MM.1S (cell line): ENCODE measurements at regions not wholly inside any gene's neighbourhood (a gene's known extent, or its start where the extent isn't known, plus 50 kb on each side); places are given as distances from the start of the nearest gene placed in this dataset.

ENCODE experiments used
- DNase-seq: peaks from one replicate; pipeline ENCODE4 v3.0.0-alpha.2; 2015
- H2AFZ ChIP-seq: fragments of 300-600 bp; sonication (generic); 2 replicates; pipeline ENCODE4 v1.6.0; 2016; ENCODE audit warnings: antibody characterized with exemption, low read length
- H3F3A ChIP-seq: fragments of 300-600 bp; sonication (generic); 2 replicates; pipeline ENCODE4 v1.6.1; 2016; ENCODE audit warnings: mild to moderate bottlenecking, antibody characterized with exemption, low read length, moderate library complexity, mixed read lengths; ENCODE audit not compliant: insufficient read depth
- H3K27ac ChIP-seq: fragments of 300-600 bp; sonication (generic); 2 replicates; pipeline ENCODE4 v1.5.1; 2016; ENCODE audit warnings: mild to moderate bottlenecking, low read length
- H3K27me3 ChIP-seq: fragments of 300-600 bp; sonication (generic); replicated peaks from 2 replicates; pipeline ENCODE4 v1.6.0; 2016; ENCODE audit warnings: low read length; ENCODE audit not compliant: insufficient read depth
- H3K36me3 ChIP-seq: fragments of 300-600 bp; sonication (generic); replicated peaks from 2 replicates; pipeline ENCODE4 v1.6.1; 2016; ENCODE audit warnings: mild to moderate bottlenecking, low read length, mixed read lengths; ENCODE audit not compliant: insufficient read depth
- H3K4me1 ChIP-seq: fragments of 300-600 bp; sonication (generic); 2 replicates; pipeline ENCODE4 v1.6.1; 2016; ENCODE audit warnings: low read length, mixed read lengths
- H3K4me2 ChIP-seq: fragments of 300-600 bp; sonication (generic); 2 replicates; pipeline ENCODE4 v1.6.0; 2016; ENCODE audit warnings: low read depth, low read length
- H3K4me3 ChIP-seq: fragments of 300-600 bp; sonication (generic); 2 replicates; pipeline ENCODE4 v1.5.1; 2016; ENCODE audit warnings: low read length, mixed read lengths
- H3K79me2 ChIP-seq: fragments of 300-600 bp; sonication (generic); 2 replicates; pipeline ENCODE4 v1.6.1; 2016; ENCODE audit warnings: mixed run types, low read length, mixed read lengths
- H3K9ac ChIP-seq: fragments of 300-600 bp; sonication (generic); 2 replicates; pipeline ENCODE4 v1.6.1; 2016; ENCODE audit warnings: low read length, mixed read lengths
- H3K9me2 ChIP-seq: fragments of 300-600 bp; sonication (generic); replicated peaks from 2 replicates; pipeline ENCODE4 v1.6.1; 2016; ENCODE audit warnings: mild to moderate bottlenecking, low read length, mixed read lengths; ENCODE audit not compliant: insufficient read depth
- H3K9me3 ChIP-seq: fragments of 300-600 bp; sonication (generic); replicated peaks from 2 replicates; pipeline ENCODE4 v1.6.1; 2016; ENCODE audit warnings: mild to moderate bottlenecking, low read length, mixed read lengths; ENCODE audit not compliant: insufficient read depth
- H4K20me1 ChIP-seq: fragments of 300-600 bp; sonication (generic); 2 replicates; pipeline ENCODE4 v1.6.1; 2016; ENCODE audit warnings: mild to moderate bottlenecking, low read length, moderate library complexity, mixed read lengths; ENCODE audit not compliant: insufficient read depth
- EZH2 ChIP-seq: fragments of 300-600 bp; sonication (generic); optimal IDR thresholded peaks from 2 replicates; pipeline ENCODE3; 2017; ENCODE audit warnings: low read depth, mild to moderate bottlenecking, antibody characterized with exemption, low read length, mixed read lengths
- EZH2phosphoT487 ChIP-seq: fragments of 300-600 bp; sonication (generic); IDR thresholded peaks from 2 replicates; pipeline ENCODE4 v1.6.1; 2018; ENCODE audit warnings: antibody characterized with exemption, low read length
- TF ChIP-seq, protein P1 (sequence below): fragments of 300-600 bp; sonication (generic); IDR thresholded peaks from 2 replicates; pipeline ENCODE4 v1.5.1; 2016; ENCODE audit warnings: antibody characterized with exemption, low read length, mixed read lengths

DNA sequence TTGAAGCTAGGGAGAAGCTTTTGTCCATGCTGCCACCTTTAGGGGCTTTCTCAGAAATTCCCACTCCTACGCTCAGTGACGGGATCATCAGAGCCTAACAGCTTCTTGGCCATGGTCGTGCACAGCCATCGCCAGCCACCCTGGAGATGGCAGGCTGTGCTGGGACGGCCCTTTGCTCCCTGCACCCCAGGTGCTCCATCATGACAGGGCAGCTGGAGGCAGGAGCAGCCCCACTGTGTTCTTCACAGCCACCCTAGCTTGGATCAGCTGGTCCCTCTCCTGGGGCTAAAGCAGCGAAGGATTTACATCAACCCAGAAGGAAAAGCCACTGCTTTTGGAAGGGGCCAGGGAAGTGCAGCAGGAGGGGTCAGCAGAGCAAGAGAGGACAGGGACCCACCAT is 235.9 kb downstream of the LY86 start:
- Histone ChIP-seq H3K27me3 (no peaks in the 10 kb centered on the region), H4K20me1 (no peaks in the 10 kb centered on the region), H3K9ac (no peak overlapping the region), H3F3A (peaks cover 5% of the 10 kb centered on the region; the same call in 1 of the 2 replicates), H3K4me3 (no peak overlapping the region), H3K4me1 (peaks cover 30% of the 10 kb centered on the region), H3K9me2 (no peaks in the 10 kb centered on the region), H3K9me3 (no peaks in the 10 kb centered on the region), H3K4me2 (no peak overlapping the region), H3K27ac (no peak overlapping the region), H2AFZ (no peak overlapping the region), H3K79me2 (no peaks in the 10 kb centered on the region), H3K36me3 (no peaks in the 10 kb centered on the region)
- TF ChIP-seq, protein P1, sequence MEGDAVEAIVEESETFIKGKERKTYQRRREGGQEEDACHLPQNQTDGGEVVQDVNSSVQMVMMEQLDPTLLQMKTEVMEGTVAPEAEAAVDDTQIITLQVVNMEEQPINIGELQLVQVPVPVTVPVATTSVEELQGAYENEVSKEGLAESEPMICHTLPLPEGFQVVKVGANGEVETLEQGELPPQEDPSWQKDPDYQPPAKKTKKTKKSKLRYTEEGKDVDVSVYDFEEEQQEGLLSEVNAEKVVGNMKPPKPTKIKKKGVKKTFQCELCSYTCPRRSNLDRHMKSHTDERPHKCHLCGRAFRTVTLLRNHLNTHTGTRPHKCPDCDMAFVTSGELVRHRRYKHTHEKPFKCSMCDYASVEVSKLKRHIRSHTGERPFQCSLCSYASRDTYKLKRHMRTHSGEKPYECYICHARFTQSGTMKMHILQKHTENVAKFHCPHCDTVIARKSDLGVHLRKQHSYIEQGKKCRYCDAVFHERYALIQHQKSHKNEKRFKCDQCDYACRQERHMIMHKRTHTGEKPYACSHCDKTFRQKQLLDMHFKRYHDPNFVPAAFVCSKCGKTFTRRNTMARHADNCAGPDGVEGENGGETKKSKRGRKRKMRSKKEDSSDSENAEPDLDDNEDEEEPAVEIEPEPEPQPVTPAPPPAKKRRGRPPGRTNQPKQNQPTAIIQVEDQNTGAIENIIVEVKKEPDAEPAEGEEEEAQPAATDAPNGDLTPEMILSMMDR, result no peak
- TF ChIP-seq EZH2phosphoT487 (no peak), EZH2 (no peak)
- no peak for DNase-seq

DNA sequence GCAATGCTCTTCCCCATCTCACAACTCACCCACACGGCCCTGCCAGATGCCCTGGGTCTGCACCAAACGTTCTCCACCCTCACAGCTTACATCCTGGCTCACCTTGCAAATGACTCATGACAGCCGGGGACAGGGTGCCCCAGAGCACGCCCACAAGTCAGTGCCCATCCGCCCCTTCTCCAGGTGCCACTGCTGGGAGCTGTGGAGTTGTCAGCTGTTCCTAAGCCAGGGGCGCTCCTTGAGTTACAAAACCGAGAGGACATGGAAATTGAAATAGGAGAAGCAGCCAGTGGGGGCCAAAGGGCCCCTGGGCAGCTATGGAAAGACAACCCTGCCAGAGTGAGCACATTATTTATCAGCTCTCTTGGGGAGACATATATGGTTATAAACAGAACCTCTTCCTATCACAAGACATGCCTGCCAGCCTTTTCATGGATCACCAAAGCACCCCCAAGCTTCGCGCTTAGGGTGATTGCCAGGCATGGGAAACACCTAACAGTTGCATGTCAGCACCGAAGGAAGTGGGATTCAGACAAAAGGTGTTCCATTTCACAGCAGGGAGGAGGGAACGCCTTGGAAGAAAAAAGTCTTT is 236.8 kb downstream of the LY86 start:
- Histone ChIP-seq H3K4me3 (no peak overlapping the region), H2AFZ (no peak overlapping the region), H3K9me2 (no peaks in the 10 kb centered on the region), H3K79me2 (no peaks in the 10 kb centered on the region), H3K9me3 (no peaks in the 10 kb centered on the region), H3K4me1 (peaks cover 30% of the 10 kb centered on the region), H3K9ac (no peak overlapping the region), H3K27me3 (no peaks in the 10 kb centered on the region), H3K36me3 (no peaks in the 10 kb centered on the region), H4K20me1 (no peaks in the 10 kb centered on the region), H3F3A (peaks cover 5% of the 10 kb centered on the region; the same call in 1 of the 2 replicates), H3K27ac (no peak overlapping the region), H3K4me2 (no peak overlapping the region)
- TF ChIP-seq, protein P1, result no peak
- TF ChIP-seq EZH2, result no peak
- DNase-seq, result no peak

DNA sequence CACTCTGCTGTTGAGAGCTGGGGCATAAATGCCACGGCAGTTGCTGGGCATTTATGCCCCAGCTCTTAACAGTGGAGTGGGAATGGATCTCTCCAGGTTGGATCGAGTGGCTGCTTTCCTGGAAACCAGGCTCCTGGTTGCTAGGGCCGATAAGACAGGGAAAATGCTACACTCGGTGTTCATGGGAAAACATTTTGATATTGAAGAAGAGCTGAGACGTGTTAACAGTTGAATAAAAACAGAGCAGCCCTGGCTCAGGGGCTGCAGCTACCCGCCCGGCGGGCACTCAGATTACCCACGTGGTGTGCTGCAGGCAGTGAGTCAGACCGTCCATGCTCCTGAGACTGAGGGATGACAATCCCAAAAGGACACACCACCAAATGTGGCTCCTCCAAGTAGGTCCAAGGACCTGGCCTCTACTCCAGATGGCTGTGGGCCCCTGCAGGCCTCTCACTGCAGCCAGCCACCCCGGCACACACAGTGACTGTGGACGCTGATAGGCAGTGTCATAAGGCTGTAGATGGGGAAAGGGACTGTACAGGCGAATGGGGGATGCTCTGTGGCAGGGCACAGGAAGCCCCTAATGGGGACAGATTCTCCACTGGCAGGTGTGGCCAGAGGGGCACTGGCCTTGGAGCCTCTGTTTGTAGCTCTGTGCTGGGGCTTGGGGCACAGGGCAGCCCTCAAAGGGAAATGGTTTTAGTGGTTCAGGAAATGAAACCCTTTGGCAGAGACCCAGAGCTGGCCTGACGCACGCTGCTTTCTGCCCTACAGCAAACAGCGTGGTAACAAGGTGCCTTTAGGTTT is 237.8 kb downstream of the LY86 start:
- H2AFZ ChIP-seq, result peak overlapping the region; percentile 85
- peak overlapping the region; percentile 84 for H3K4me2 ChIP-seq
- peak overlapping the region; percentile 59 for H3K9ac ChIP-seq
- no peaks in the 10 kb centered on the region for H3K9me2 ChIP-seq
- H3F3A ChIP-seq, result peaks cover 5% of the 10 kb centered on the region; the same call in 1 of the 2 replicates
- no peaks in the 10 kb centered on the region for H3K79me2 ChIP-seq
- no peaks in the 10 kb centered on the region for H3K27me3 ChIP-seq
- no peak overlapping the region for H3K4me3 ChIP-seq
- H3K27ac ChIP-seq, result peak overlapping the region; percentile 88
- H3K9me3 ChIP-seq, result no peaks in the 10 kb centered on the region
- no peaks in the 10 kb centered on the region for H4K20me1 ChIP-seq
- peaks cover 30% of the 10 kb centered on the region for H3K4me1 ChIP-seq
- DNase-seq, result peak; percentile 88
- no peak for TF ChIP-seq EZH2
- TF ChIP-seq, protein P1, result no peak
- no peak for TF ChIP-seq EZH2phosphoT487
- H3K36me3 ChIP-seq, result no peaks in the 10 kb centered on the region
